Type B pancreatic cell (in vitro differentiated cells): ENCODE measurements at regions not wholly inside any gene's neighbourhood (a gene's known extent, or its start where the extent isn't known, plus 50 kb on each side); places are given as distances from the start of the nearest gene placed in this dataset.

Experiments used
- DNase-seq: peaks from one replicate; pipeline ENCODE4 v3.0.0; 2021; ENCODE audit warnings: mixed read lengths; ENCODE audit not compliant: unreplicated experiment; ENCODE audit errors: extremely low spot score
- H3K27ac Mint-ChIP-seq: 2 replicates; pipeline ENCODE4 v1.8.0; 2021; ENCODE audit warnings: mild to moderate bottlenecking, mixed read lengths
- H3K27me3 Mint-ChIP-seq: 2 replicates; pipeline ENCODE4 v1.8.0; 2021; ENCODE audit warnings: mixed read lengths
- H3K36me3 Mint-ChIP-seq: 2 replicates; pipeline ENCODE4 v1.8.0; 2021; ENCODE audit warnings: mixed read lengths
- H3K4me1 Mint-ChIP-seq: one replicate; pipeline ENCODE4 v1.8.0; 2021; ENCODE audit warnings: mixed read lengths; ENCODE audit not compliant: unreplicated experiment
- H3K4me3 Mint-ChIP-seq: 2 replicates; pipeline ENCODE4 v1.8.0; 2021; ENCODE audit warnings: mild to moderate bottlenecking, mixed read lengths
- H3K9me3 Mint-ChIP-seq: 2 replicates; pipeline ENCODE4 v1.8.0; 2021; ENCODE audit warnings: mixed read lengths
- TF ChIP-seq, protein P1 (sequence below): fragments of 200-600 bp; sonication (generic); conservative IDR thresholded peaks from 2 replicates; pipeline ENCODE4 v1.5.0; 2021; ENCODE audit warnings: antibody characterized with exemption, mild to moderate bottlenecking

GRCh38 chr17:69762766-69763165 is 312.3 kb upstream of the KCNJ16 start:
- H3K9me3 Mint-ChIP-seq: peaks cover 6% of the 10 kb centered on the region
- H3K27me3 Mint-ChIP-seq: no peaks in the 10 kb centered on the region
- peak overlapping the region; percentile 87 for H3K27ac Mint-ChIP-seq

GRCh38 chr17:69763503-69763902 is 311.5 kb upstream of the KCNJ16 start:
- no peak for DNase-seq

More at GRCh38 chr17:69762766-69763165, 312.3 kb upstream of the KCNJ16 start:
- TF ChIP-seq, protein P1, sequence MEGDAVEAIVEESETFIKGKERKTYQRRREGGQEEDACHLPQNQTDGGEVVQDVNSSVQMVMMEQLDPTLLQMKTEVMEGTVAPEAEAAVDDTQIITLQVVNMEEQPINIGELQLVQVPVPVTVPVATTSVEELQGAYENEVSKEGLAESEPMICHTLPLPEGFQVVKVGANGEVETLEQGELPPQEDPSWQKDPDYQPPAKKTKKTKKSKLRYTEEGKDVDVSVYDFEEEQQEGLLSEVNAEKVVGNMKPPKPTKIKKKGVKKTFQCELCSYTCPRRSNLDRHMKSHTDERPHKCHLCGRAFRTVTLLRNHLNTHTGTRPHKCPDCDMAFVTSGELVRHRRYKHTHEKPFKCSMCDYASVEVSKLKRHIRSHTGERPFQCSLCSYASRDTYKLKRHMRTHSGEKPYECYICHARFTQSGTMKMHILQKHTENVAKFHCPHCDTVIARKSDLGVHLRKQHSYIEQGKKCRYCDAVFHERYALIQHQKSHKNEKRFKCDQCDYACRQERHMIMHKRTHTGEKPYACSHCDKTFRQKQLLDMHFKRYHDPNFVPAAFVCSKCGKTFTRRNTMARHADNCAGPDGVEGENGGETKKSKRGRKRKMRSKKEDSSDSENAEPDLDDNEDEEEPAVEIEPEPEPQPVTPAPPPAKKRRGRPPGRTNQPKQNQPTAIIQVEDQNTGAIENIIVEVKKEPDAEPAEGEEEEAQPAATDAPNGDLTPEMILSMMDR: no peak
- no peaks in the 10 kb centered on the region for H3K36me3 Mint-ChIP-seq
- peaks cover 12% of the 10 kb centered on the region for H3K4me1 Mint-ChIP-seq
- no peak overlapping the region for H3K4me3 Mint-ChIP-seq
- no peak for DNase-seq

DNA sequence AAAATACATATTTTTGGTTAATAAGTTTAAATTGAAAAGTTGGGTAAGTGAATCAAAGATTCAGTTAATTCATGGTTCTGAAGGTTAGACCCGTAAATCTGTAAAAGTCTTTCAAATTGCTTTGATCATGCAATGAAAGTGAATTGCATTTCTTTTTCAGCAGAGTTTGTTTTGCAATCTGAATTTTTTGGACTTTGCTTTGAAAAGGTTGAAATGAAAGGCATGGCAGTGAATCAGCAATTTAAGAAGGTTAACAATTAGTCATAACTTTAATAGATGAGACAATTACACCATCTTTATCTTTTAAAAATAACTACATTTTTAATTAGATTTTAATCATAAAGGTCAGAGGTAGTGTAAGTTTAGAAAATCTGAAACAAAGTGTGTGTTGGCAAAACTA is 310.9 kb upstream of the KCNJ16 start:
- H3K4me3 Mint-ChIP-seq: no peak overlapping the region
- H3K27me3 Mint-ChIP-seq: no peaks in the 10 kb centered on the region
- H3K4me1 Mint-ChIP-seq: peaks cover 12% of the 10 kb centered on the region
- peaks cover 6% of the 10 kb centered on the region for H3K9me3 Mint-ChIP-seq
- H3K27ac Mint-ChIP-seq: no peak overlapping the region
- TF ChIP-seq, protein P1: no peak
- H3K36me3 Mint-ChIP-seq: no peaks in the 10 kb centered on the region
- DNase-seq: no peak

More at GRCh38 chr17:69763503-69763902, 311.5 kb upstream of the KCNJ16 start:
- Mint-ChIP-seq H3K36me3 (no peaks in the 10 kb centered on the region), H3K9me3 (peaks cover 6% of the 10 kb centered on the region), H3K27ac (no peak overlapping the region), H3K4me3 (no peak overlapping the region), H3K27me3 (no peaks in the 10 kb centered on the region), H3K4me1 (peaks cover 12% of the 10 kb centered on the region)
- TF ChIP-seq, protein P1: no peak

DNA sequence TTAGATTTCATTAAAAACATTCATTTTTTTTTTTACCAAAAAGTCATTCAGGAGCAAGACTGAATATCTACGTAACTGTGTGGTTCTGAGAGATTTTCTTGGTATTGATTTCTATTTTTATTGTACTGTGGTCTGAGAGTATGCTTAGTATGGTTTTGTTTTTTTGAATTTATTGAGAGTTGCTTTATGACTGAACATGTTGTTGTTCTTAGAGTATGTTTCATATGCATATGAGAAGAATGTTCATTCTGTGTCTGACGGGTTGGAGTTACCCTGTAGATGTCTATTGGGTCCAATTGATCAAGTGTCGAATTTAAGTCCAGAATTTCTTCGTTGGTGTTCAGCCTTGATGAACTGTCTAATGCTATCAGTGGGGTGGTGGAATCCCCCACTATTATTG is 306.0 kb upstream of the KCNJ16 start:
- no peaks in the 10 kb centered on the region for H3K36me3 Mint-ChIP-seq
- no peaks in the 10 kb centered on the region for H3K9me3 Mint-ChIP-seq
- no peak overlapping the region for H3K4me3 Mint-ChIP-seq
- DNase-seq: no peak
- H3K27ac Mint-ChIP-seq: no peak overlapping the region
- no peaks in the 10 kb centered on the region for H3K27me3 Mint-ChIP-seq
- no peaks in the 10 kb centered on the region for H3K4me1 Mint-ChIP-seq
- TF ChIP-seq, protein P1: no peak

- Mint-ChIP-seq H3K9me3 (no peaks in the 10 kb centered on the region), H3K4me3 (no peak overlapping the region), H3K27ac (no peak overlapping the region), H3K36me3 (no peaks in the 10 kb centered on the region), H3K4me1 (no peaks in the 10 kb centered on the region), H3K27me3 (no peaks in the 10 kb centered on the region)
- TF ChIP-seq, protein P1: no peak
- no peak for DNase-seq
Measured at GRCh38 chr17:69773081-69773480, 301.9 kb upstream of the KCNJ16 start.
